Endothelial cell of umbilical vein (primary cell): ENCODE measurements at regions not wholly inside any gene's neighbourhood (a gene's known extent, or its start where the extent isn't known, plus 50 kb on each side); places are given as distances from the start of the nearest gene placed in this dataset.

ENCODE experiments used
- BruUV-seq: library from RNA; stranded (reverse); fragments of 400-500 nt; replicated peaks from 2 replicates; lab custom pipeline; 2021; lab: Mats Ljungman, UMichigan
- CTCF ChIA-PET: fragments of 300-600, 350-600 bp; sonication (Branson Sonifier 250); formaldehyde crosslinking; loops from one replicate; lab custom pipeline; 2021; ENCODE audit warnings: antibody characterized with exemption, inconsistent platforms; lab: Charles Lee
- POLR2A ChIA-PET: fragments of 300-600, 350-600 bp; sonication (Branson Sonifier 250); formaldehyde crosslinking; loops from one replicate; lab custom pipeline; 2021; ENCODE audit warnings: antibody characterized with exemption, inconsistent platforms; lab: Charles Lee
- DNase-seq: peaks from one replicate; pipeline ENCODE4 v3.0.0-alpha.2; 2011; ENCODE audit warnings: low read depth, low spot score
- FAIRE-seq: peaks from 2 replicates; lab custom pipeline; 2011; peaks lifted over from hg19 to GRCh38; lab: Jason Lieb, UNC
- H2AFZ ChIP-seq: 2 replicates; pipeline ENCODE4 v1.6.0; 2012; ENCODE audit warnings: low read depth, low read length, control low read depth, inconsistent platforms
- H3K27ac ChIP-seq: 2 replicates; pipeline ENCODE4 v1.5.1; 2011; ENCODE audit warnings: low read depth, mild to moderate bottlenecking, control low read depth, low read length, moderate library complexity; ENCODE audit not compliant: insufficient read depth
- H3K27me3 ChIP-seq, 2 experiments: 2 replicates each; pipeline versions ENCODE4 v1.6.0 to v1.6.1; 2011; ENCODE audit warnings: low read length in 2 of 2, mixed read lengths in 1 of 2; ENCODE audit not compliant: control insufficient read depth in 2 of 2, insufficient read depth in 2 of 2
- H3K36me3 ChIP-seq, 2 experiments: 2 replicates in 1 of 2; 3 replicates in 1 of 2; pipeline ENCODE4 v1.5.1; 2011; ENCODE audit warnings: low read length in 2 of 2, mild to moderate bottlenecking in 1 of 2, moderate library complexity in 1 of 2; ENCODE audit not compliant: control insufficient read depth in 2 of 2, insufficient read depth in 2 of 2; ENCODE audit errors: extremely low read depth in 1 of 2
- H3K4me1 ChIP-seq: 3 replicates; pipeline ENCODE4 v1.5.1; 2011; ENCODE audit warnings: mild to moderate bottlenecking, low read length; ENCODE audit not compliant: control insufficient read depth, insufficient read depth; ENCODE audit errors: extremely low read depth
- H3K4me2 ChIP-seq: 2 replicates; pipeline ENCODE4 v1.6.1; 2011; ENCODE audit warnings: low read length, control low read depth, mixed read lengths; ENCODE audit not compliant: insufficient read depth
- H3K4me3 ChIP-seq, 3 experiments: fragments of 200-600 bp in 1 of 3; sonication (generic), shearing (Covaris generic) in 1 of 3; replicated peaks in 1 of 3; 2 replicates each; pipeline ENCODE4 v1.5.1; 2011 to 2016; ENCODE audit warnings: control low read depth in 3 of 3, low read length in 3 of 3, mild to moderate bottlenecking in 2 of 3, inconsistent platforms in 1 of 3, low read depth in 1 of 3, moderate library complexity in 1 of 3; ENCODE audit not compliant: insufficient read depth in 1 of 3
- H3K79me2 ChIP-seq: 2 replicates; pipeline ENCODE4 v1.6.0; 2012; ENCODE audit warnings: low read length, inconsistent platforms; ENCODE audit not compliant: control insufficient read depth, insufficient read depth
- H3K9ac ChIP-seq: replicated peaks from 2 replicates; pipeline ENCODE3; 2011; ENCODE audit warnings: low read length, control low read depth; ENCODE audit not compliant: insufficient read depth; ENCODE audit errors: extremely low read depth
- H3K9me1 ChIP-seq: replicated peaks from 3 replicates; pipeline ENCODE4 v1.6.0; 2011; ENCODE audit warnings: mild to moderate bottlenecking, low read length; ENCODE audit not compliant: control insufficient read depth, insufficient read depth; ENCODE audit errors: extremely low read depth
- H3K9me3 ChIP-seq: replicated peaks from 2 replicates; pipeline ENCODE4 v1.5.1; 2012; ENCODE audit warnings: low read length, inconsistent platforms; ENCODE audit not compliant: control insufficient read depth, insufficient read depth
- H4K20me1 ChIP-seq: replicated peaks from 2 replicates; pipeline ENCODE3; 2011; ENCODE audit warnings: mild to moderate bottlenecking, low read length; ENCODE audit not compliant: control insufficient read depth, insufficient read depth; ENCODE audit errors: extremely low read depth
- CTCF ChIP-seq, 2 donors: IDR thresholded peaks; 1 replicate in 1 of 2; 2 replicates in 1 of 2; pipeline ENCODE4 v1.5.1; 2011; ENCODE audit warnings: low read length in 2 of 2, mild to moderate bottlenecking in 2 of 2, moderate library complexity in 2 of 2, control low read depth in 1 of 2, inconsistent platforms in 1 of 2, low read depth in 1 of 2; ENCODE audit not compliant: insufficient read depth in 1 of 2; ENCODE audit errors: extremely low read depth in 1 of 2
- EZH2 ChIP-seq: IDR thresholded peaks from 2 replicates; pipeline ENCODE4 v1.6.1; 2012; ENCODE audit warnings: borderline replicate concordance, low read depth, mild to moderate bottlenecking, moderate library complexity, low read length, inconsistent platforms; ENCODE audit not compliant: severe bottlenecking
- FOS ChIP-seq: IDR thresholded peaks from 2 replicates; pipeline ENCODE4 v1.6.1; 2011; ENCODE audit warnings: mild to moderate bottlenecking, low read length, moderate library complexity, borderline replicate concordance; ENCODE audit not compliant: insufficient read depth
- GATA2 ChIP-seq: IDR thresholded peaks from 2 replicates; pipeline ENCODE4 v1.7.0; 2011; ENCODE audit warnings: low read depth, mild to moderate bottlenecking, moderate library complexity, mixed read lengths, low read length; ENCODE audit not compliant: insufficient read length, insufficient read depth
- JUN ChIP-seq: IDR thresholded peaks from 2 replicates; pipeline ENCODE4 v1.6.1; 2011; ENCODE audit warnings: borderline replicate concordance, low read depth; ENCODE audit not compliant: insufficient read length, insufficient read depth
- MAX ChIP-seq: IDR thresholded peaks from 2 replicates; pipeline ENCODE4 v1.6.1; 2011; ENCODE audit not compliant: insufficient read depth, insufficient read length
- MYC ChIP-seq: IDR thresholded peaks from one replicate; pipeline ENCODE4 v1.6.1; 2011; ENCODE audit warnings: mild to moderate bottlenecking, low read depth, low read length
- POLR2A ChIP-seq: IDR thresholded peaks from 2 replicates; pipeline ENCODE4 v1.6.1; 2012; ENCODE audit warnings: low read depth, mild to moderate bottlenecking, control low read depth, low read length
- POLR2AphosphoS5 ChIP-seq: IDR thresholded peaks from 2 replicates; pipeline ENCODE4 v1.6.1; 2012; ENCODE audit warnings: low read depth, mild to moderate bottlenecking, control low read depth, low read length, moderate library complexity; ENCODE audit not compliant: insufficient read depth
- dilution Hi-C: fragments of 300-500 bp; cut with MboI; formaldehyde crosslinking; loops from one replicate; pipeline ENCODE4 v1.15.0; 2019; ENCODE audit warnings: low sequenced_read_pairs; ENCODE audit not compliant: extremely low pct_ligation_motif_present
- intact Hi-C: fragments of 100-400 bp; cut with micrococcal nuclease; formaldehyde crosslinking; loops from one replicate; pipeline ENCODE4 v1.10.0; 2022

- no peak for TF ChIP-seq POLR2AphosphoS5
- TF ChIP-seq MAX = no peak
- no peak for TF ChIP-seq POLR2A
- TF ChIP-seq GATA2 = no peak
- TF ChIP-seq JUN = no peak
- TF ChIP-seq FOS = no peak
- TF ChIP-seq MYC = no peak
- TF ChIP-seq EZH2 = no peak
- H3K36me3 ChIP-seq = no peaks in the 10 kb centered on the region
- no peaks in the 10 kb centered on the region for H3K79me2 ChIP-seq
- no peak overlapping the region for H2AFZ ChIP-seq
- FAIRE-seq (no peak), DNase-seq (no peak)
- dilution Hi-C loops = no loop called here
- no peaks in the 10 kb centered on the region for H4K20me1 ChIP-seq
- H3K9me1 ChIP-seq = no peaks in the 10 kb centered on the region
- intact Hi-C loops = no loop called here
- no peak overlapping the region for H3K4me2 ChIP-seq
- no peaks in the 10 kb centered on the region for H3K27me3 ChIP-seq
- H3K27ac ChIP-seq = no peak overlapping the region
- no TSS peak for BruUV-seq
- H3K9ac ChIP-seq = no peak overlapping the region
- ChIA-PET CTCF (interaction anchor here (1.5 to 2.6 kb wide), 3 partner anchors 9 to 404 kb away, joined by 3 to 10 read pairs (median 5); no protein-coding TSS in a partner anchor), POLR2A (no interaction called here)
- H3K4me3 ChIP-seq = no peak overlapping the region
- no peaks in the 10 kb centered on the region for H3K4me1 ChIP-seq
- H3K9me3 ChIP-seq = no peaks in the 10 kb centered on the region
These were observed 78.1 kb upstream of the ADAMTS9 start for GRCh38 chr3:64765947-64766346.

- no TSS peak for BruUV-seq
- H3K9me1 ChIP-seq = no peaks in the 10 kb centered on the region
- no peak overlapping the region for H3K9ac ChIP-seq
- FAIRE-seq = no peak
- H3K4me2 ChIP-seq = no peak overlapping the region
- TF ChIP-seq CTCF (IDR thresholded peaks at IDR 0.05; ENCODE audit: extremely low read depth in 1 of 2, insufficient read depth in 1 of 2, low read depth in 1 of 2, low read length in 2 of 2) (no peak), FOS (no peak), POLR2A (no peak), POLR2AphosphoS5 (no peak), JUN (no peak), EZH2 (no peak), MAX (no peak), GATA2 (no peak), MYC (no peak)
- no peaks in the 10 kb centered on the region for H3K9me3 ChIP-seq
- POLR2A ChIA-PET = no interaction called here
- H3K4me1 ChIP-seq = no peaks in the 10 kb centered on the region
- CTCF ChIA-PET = no interaction called here
- no peaks in the 10 kb centered on the region for H3K27me3 ChIP-seq
- no peaks in the 10 kb centered on the region for H3K36me3 ChIP-seq
- no peaks in the 10 kb centered on the region for H3K79me2 ChIP-seq
- dilution Hi-C loops (no loop called here), intact Hi-C loops (no loop called here)
- H3K4me3 ChIP-seq = no peak overlapping the region
- H3K27ac ChIP-seq = no peak overlapping the region
- no peaks in the 10 kb centered on the region for H4K20me1 ChIP-seq
- H2AFZ ChIP-seq = no peak overlapping the region
- DNase-seq = no peak
These were observed 76.7 kb upstream of the ADAMTS9 start for GRCh38 chr3:64764386-64764929.
